ENCODE measurements at regions not wholly inside any gene's neighbourhood (a gene's known extent, or its start where the extent isn't known, plus 50 kb on each side); places are given as distances from the start of the nearest gene placed in this dataset.

GRCh38 chr6:134405386-134406087 is 87.6 kb upstream of the SGK1 start:
- TF ChIP-seq CTCF (IDR thresholded peaks at IDR 0.05) (no peak), POLR2A (IDR thresholded peaks at IDR 0.05) (no peak)

Data from Peyer's patch (tissue), 4 donors.